WI38 (cell line): ENCODE measurements at regions not wholly inside any gene's neighbourhood (a gene's known extent, or its start where the extent isn't known, plus 50 kb on each side); places are given as distances from the start of the nearest gene placed in this dataset.
"Not testable (repeated sequence)": the region's sequence is repeated elsewhere in the genome, so short reads cannot be mapped to it uniquely, and the experiment has no call there.

Experiments used
- H3K4me3 ChIP-seq: 2 replicates; pipeline ENCODE4 v1.5.1; 2011; ENCODE audit warnings: low read depth, mild to moderate bottlenecking, control low read depth, low read length
- CTCF ChIP-seq: IDR thresholded peaks from 2 replicates; pipeline ENCODE4 v1.5.1; 2012; ENCODE audit warnings: low read depth, mild to moderate bottlenecking, control low read depth, low read length

GRCh38 chr4:101411926-101412325, 64.6 kb upstream of the PPP3CA start:
- H3K4me3 ChIP-seq = no peak overlapping the region
- TF ChIP-seq CTCF = no peak

- H3K4me3 ChIP-seq = not testable (repeated sequence)
Measured at GRCh38 chr4:101411281-101411910, 64.1 kb upstream of the PPP3CA start.

- TF ChIP-seq CTCF = no peak
- H3K4me3 ChIP-seq = no peak overlapping the region
Measured at GRCh38 chr4:101400096-101400495, 52.8 kb upstream of the PPP3CA start.

- no peak for TF ChIP-seq CTCF
- no peak overlapping the region for H3K4me3 ChIP-seq
Measured at GRCh38 chr4:101398807-101399206, 51.5 kb upstream of the PPP3CA start.
